OCI-LY7 (cell line): ENCODE measurements at regions not wholly inside any gene's neighbourhood (a gene's known extent, or its start where the extent isn't known, plus 50 kb on each side); places are given as distances from the start of the nearest gene placed in this dataset.

Experiments
- BruUV-seq: library from RNA; stranded (reverse); fragments of 400-500 nt; replicated peaks from 2 replicates; lab custom pipeline; 2021; lab: Mats Ljungman, UMichigan
- CTCF ChIA-PET: fragments of 300-600 bp; sonication (Branson Sonifier 250); formaldehyde crosslinking; loops from one replicate; lab custom pipeline; 2022; ENCODE audit warnings: antibody characterized with exemption; ENCODE audit not compliant: unreplicated experiment; lab: Charles Lee
- POLR2A ChIA-PET: fragments of 300-600 bp; sonication (Branson Sonifier 250); formaldehyde crosslinking; loops from one replicate; lab custom pipeline; 2022; ENCODE audit warnings: antibody characterized with exemption; lab: Charles Lee
- DNase-seq: peaks from one replicate; pipeline ENCODE4 v3.0.0-alpha.2; 2015; ENCODE audit warnings: low spot score
- H2AFZ ChIP-seq: fragments of 200-600 bp; sonication (generic), shearing (Covaris generic); 2 replicates; pipeline ENCODE4 v1.6.1; 2014; ENCODE audit warnings: mild to moderate bottlenecking, antibody characterized with exemption, low read length, moderate library complexity
- H3K27ac ChIP-seq: fragments of 200-600 bp; sonication (generic); 2 replicates; pipeline ENCODE4 v1.5.1; 2014; ENCODE audit warnings: mixed run types, low read depth, mild to moderate bottlenecking, moderate library complexity, low read length, inconsistent platforms; ENCODE audit not compliant: poor library complexity, severe bottlenecking
- H3K36me3 ChIP-seq: fragments of 200-600 bp; sonication (generic); 2 replicates; pipeline ENCODE4 v1.6.1; 2014; ENCODE audit warnings: mild to moderate bottlenecking, antibody characterized with exemption, low read length, moderate library complexity, mixed read lengths; ENCODE audit not compliant: insufficient read depth
- H3K4me1 ChIP-seq: fragments of 200-600 bp; sonication (generic); 2 replicates; pipeline ENCODE4 v1.5.1; 2014; ENCODE audit warnings: mild to moderate bottlenecking, low read length; ENCODE audit not compliant: insufficient read depth, poor library complexity, severe bottlenecking
- H3K4me2 ChIP-seq: fragments of 200-600 bp; sonication (generic); 2 replicates; pipeline ENCODE4 v1.6.1; 2014; ENCODE audit warnings: mild to moderate bottlenecking, low read length
- H3K4me3 ChIP-seq: fragments of 200-600 bp; sonication (generic); 2 replicates; pipeline ENCODE4 v1.5.1; 2014; ENCODE audit warnings: mild to moderate bottlenecking, low read depth, low read length; ENCODE audit not compliant: poor library complexity, severe bottlenecking
- H3K79me2 ChIP-seq: fragments of 200-600 bp; sonication (generic); 2 replicates; pipeline ENCODE4 v1.6.1; 2016; ENCODE audit warnings: low read depth, mild to moderate bottlenecking, low read length, moderate library complexity, mixed read lengths; ENCODE audit not compliant: insufficient read depth
- H3K9me2 ChIP-seq: fragments of 200-600 bp; sonication (generic); 2 replicates; pipeline ENCODE4 v1.6.1; 2016; ENCODE audit warnings: mild to moderate bottlenecking, low read length, mixed read lengths; ENCODE audit not compliant: insufficient read depth
- H3K9me3 ChIP-seq: fragments of 200-600 bp; sonication (generic); 2 replicates; pipeline ENCODE4 v1.6.1; 2014; ENCODE audit warnings: mild to moderate bottlenecking, mixed run types, low read length, mixed read lengths
- H4K20me1 ChIP-seq: fragments of 200-600 bp; sonication (generic); 2 replicates; pipeline ENCODE4 v1.6.1; 2014; ENCODE audit warnings: mild to moderate bottlenecking, antibody characterized with exemption, low read length, moderate library complexity, mixed read lengths; ENCODE audit not compliant: insufficient read depth
- CTCF ChIP-seq: fragments of 200-600 bp; sonication (generic); conservative IDR thresholded peaks from 2 replicates; pipeline ENCODE4 v1.5.1; 2014; ENCODE audit warnings: mild to moderate bottlenecking, antibody characterized with exemption, low read length, moderate library complexity, mixed read lengths
- EZH2phosphoT487 ChIP-seq: fragments of 200-600 bp; sonication (generic); IDR thresholded peaks from 2 replicates; pipeline ENCODE4 v1.6.1; 2018; ENCODE audit warnings: low read depth, borderline replicate concordance, mild to moderate bottlenecking, mixed run types, antibody characterized with exemption, low read length, moderate library complexity, mixed read lengths
- intact Hi-C: fragments of 100-400 bp; cut with micrococcal nuclease; formaldehyde crosslinking; loops from one replicate; pipeline ENCODE4 v1.10.0; 2022; ENCODE audit not compliant: unreplicated experiment

GRCh38 chr4:183588169-183588675 lies 70.8 kb downstream of the RWDD4 start:
- no peaks in the 10 kb centered on the region for H3K79me2 ChIP-seq
- H3K27ac ChIP-seq = no peak overlapping the region
- H3K9me3 ChIP-seq = no peaks in the 10 kb centered on the region
- ChIA-PET CTCF (interaction anchor here (0.9 kb wide), 1 partner anchor 23 kb away, joined by 3 read pairs; no protein-coding TSS in a partner anchor), POLR2A (interaction anchor here (0.7 kb wide), 1 partner anchor 700 kb away, joined by 3 read pairs; no protein-coding TSS in a partner anchor)
- no peak overlapping the region for H3K4me2 ChIP-seq
- no TSS peak for BruUV-seq
- H3K4me1 ChIP-seq = no peaks in the 10 kb centered on the region
- intact Hi-C loops = no loop called here
- H3K36me3 ChIP-seq = no peaks in the 10 kb centered on the region
- no peak for DNase-seq
- no peaks in the 10 kb centered on the region for H3K9me2 ChIP-seq
- H2AFZ ChIP-seq = no peak overlapping the region
- TF ChIP-seq EZH2phosphoT487 = no peak
- no peak overlapping the region for H3K4me3 ChIP-seq
- no peaks in the 10 kb centered on the region for H4K20me1 ChIP-seq

GRCh38 chr4:183588691-183589090 lies 70.3 kb downstream of the RWDD4 start:
- CTCF ChIA-PET = no interaction called here
- POLR2A ChIA-PET = interaction anchor here (0.7 to 0.9 kb wide), 2 partner anchors 13 to 700 kb away, joined by 3 read pairs; no protein-coding TSS in a partner anchor
- no peaks in the 10 kb centered on the region for H3K36me3 ChIP-seq
- H3K9me2 ChIP-seq = no peaks in the 10 kb centered on the region
- DNase-seq = no peak
- no peaks in the 10 kb centered on the region for H3K79me2 ChIP-seq
- H3K9me3 ChIP-seq = no peaks in the 10 kb centered on the region
- no peak overlapping the region for H3K4me3 ChIP-seq
- H3K27ac ChIP-seq = no peak overlapping the region
- no peak overlapping the region for H2AFZ ChIP-seq
- no peak for TF ChIP-seq EZH2phosphoT487
- TF ChIP-seq CTCF = no peak
- intact Hi-C loops = no loop called here
- BruUV-seq = no TSS peak
- no peaks in the 10 kb centered on the region for H3K4me1 ChIP-seq
- no peaks in the 10 kb centered on the region for H4K20me1 ChIP-seq
- H3K4me2 ChIP-seq = no peak overlapping the region

GRCh38 chr4:183589461-183590099 lies 69.4 kb downstream of the RWDD4 start:
- intact Hi-C loops = no loop called here
- ChIA-PET POLR2A (interaction anchor here (0.5 to 1.2 kb wide), 4 partner anchors 11 to 817 kb away, joined by 3 to 5 read pairs (median 4); no protein-coding TSS in a partner anchor), CTCF (no interaction called here)
- Histone ChIP-seq H4K20me1 (no peaks in the 10 kb centered on the region), H3K79me2 (no peaks in the 10 kb centered on the region), H3K4me1 (no peaks in the 10 kb centered on the region), H3K9me3 (no peaks in the 10 kb centered on the region), H3K9me2 (no peaks in the 10 kb centered on the region), H2AFZ (no peak overlapping the region), H3K27ac (no peak overlapping the region), H3K4me2 (no peak overlapping the region), H3K4me3 (no peak overlapping the region), H3K36me3 (no peaks in the 10 kb centered on the region)
- no peak for DNase-seq
- TF ChIP-seq EZH2phosphoT487 = no peak
- TF ChIP-seq CTCF = no peak
- no TSS peak for BruUV-seq
